Memory B cell (primary cell): ENCODE measurements at regions not wholly inside any gene's neighbourhood (a gene's known extent, or its start where the extent isn't known, plus 50 kb on each side); places are given as distances from the start of the nearest gene placed in this dataset.
"Not testable (repeated sequence)": the region's sequence is repeated elsewhere in the genome, so short reads cannot be mapped to it uniquely, and the experiment has no call there.

ENCODE experiments used
- ATAC-seq: fragments of 150-1000 bp; cut with Tn5 transposase; 2 replicates; pipeline ENCODE4 v1.10.0; 2021; ENCODE audit warnings: low read depth, mild to moderate bottlenecking, moderate library complexity
- DNase-seq, 2 donors: peaks; one replicate each; pipeline ENCODE4 v3.0.0; 2022; ENCODE audit warnings: low spot score in 2 of 2
- H3K27ac Mint-ChIP-seq: one replicate; pipeline ENCODE4 v1.8.0; 2022; ENCODE audit warnings: mild to moderate bottlenecking, moderate library complexity, mixed read lengths
- H3K27me3 Mint-ChIP-seq: one replicate; pipeline ENCODE4 v1.8.0; 2022; ENCODE audit warnings: mixed read lengths
- H3K36me3 Mint-ChIP-seq: one replicate; pipeline ENCODE4 v1.8.0; 2022; ENCODE audit warnings: mild to moderate bottlenecking, mixed read lengths
- H3K4me1 Mint-ChIP-seq: one replicate; pipeline ENCODE4 v1.8.0; 2022; ENCODE audit warnings: mixed read lengths
- H3K4me3 Mint-ChIP-seq: one replicate; pipeline ENCODE4 v1.8.0; 2022; ENCODE audit warnings: mild to moderate bottlenecking, moderate library complexity, mixed read lengths
- H3K9me3 Mint-ChIP-seq: one replicate; pipeline ENCODE4 v1.8.0; 2022; ENCODE audit warnings: mixed read lengths

GRCh38 chr3:140870351-140870750 is 71.3 kb upstream of the SLC25A36 start:
- H3K9me3 Mint-ChIP-seq = no peaks in the 10 kb centered on the region
- no peak for DNase-seq
- H3K27ac Mint-ChIP-seq = no peak overlapping the region
- H3K27me3 Mint-ChIP-seq = peaks cover 9% of the 10 kb centered on the region
- H3K4me1 Mint-ChIP-seq = no peaks in the 10 kb centered on the region
- H3K4me3 Mint-ChIP-seq = no peak overlapping the region
- no peaks in the 10 kb centered on the region for H3K36me3 Mint-ChIP-seq
- no peak for ATAC-seq

- Mint-ChIP-seq H3K4me1 (no peaks in the 10 kb centered on the region), H3K9me3 (no peaks in the 10 kb centered on the region), H3K27me3 (peaks cover 11% of the 10 kb centered on the region), H3K4me3 (no peak overlapping the region), H3K36me3 (no peaks in the 10 kb centered on the region), H3K27ac (no peak overlapping the region)
- no peak for DNase-seq
- no peak for ATAC-seq
Observed at GRCh38 chr3:140871022-140871421, 70.6 kb upstream of the SLC25A36 start.

DNA sequence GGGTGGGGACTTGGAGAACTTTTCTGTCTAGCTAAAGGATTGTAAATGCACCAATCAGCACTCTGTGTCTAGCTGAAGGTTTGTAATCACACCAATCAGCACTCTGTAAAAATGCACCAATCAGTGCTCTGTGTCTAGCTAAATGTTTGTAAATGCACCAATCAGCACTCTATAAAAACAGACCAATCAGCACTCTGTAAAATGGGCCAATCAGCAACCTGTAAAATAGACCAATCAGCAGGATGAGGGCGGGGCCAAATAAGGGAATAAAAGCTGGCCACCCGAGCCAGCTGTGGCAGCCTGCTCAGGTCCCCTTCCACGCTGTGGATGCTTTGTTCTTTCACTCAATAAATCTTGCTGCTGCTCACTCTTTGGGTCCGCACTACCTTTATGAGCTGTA is 69.5 kb upstream of the SLC25A36 start:
- peaks cover 11% of the 10 kb centered on the region for H3K27me3 Mint-ChIP-seq
- H3K27ac Mint-ChIP-seq, DNase-seq, H3K36me3 Mint-ChIP-seq, H3K4me1 Mint-ChIP-seq, H3K9me3 Mint-ChIP-seq, H3K4me3 Mint-ChIP-seq, ATAC-seq: not testable (repeated sequence)

- no peak overlapping the region for H3K4me3 Mint-ChIP-seq
- peaks cover 8% of the 10 kb centered on the region for H3K9me3 Mint-ChIP-seq
- no peak overlapping the region for H3K27ac Mint-ChIP-seq
- no peaks in the 10 kb centered on the region for H3K4me1 Mint-ChIP-seq
- H3K27me3 Mint-ChIP-seq = peaks cover 7% of the 10 kb centered on the region
- H3K36me3 Mint-ChIP-seq = no peaks in the 10 kb centered on the region
- DNase-seq = no peak
- no peak for ATAC-seq
Observed at GRCh38 chr3:140883428-140884040, 58.1 kb upstream of the SLC25A36 start.

DNA sequence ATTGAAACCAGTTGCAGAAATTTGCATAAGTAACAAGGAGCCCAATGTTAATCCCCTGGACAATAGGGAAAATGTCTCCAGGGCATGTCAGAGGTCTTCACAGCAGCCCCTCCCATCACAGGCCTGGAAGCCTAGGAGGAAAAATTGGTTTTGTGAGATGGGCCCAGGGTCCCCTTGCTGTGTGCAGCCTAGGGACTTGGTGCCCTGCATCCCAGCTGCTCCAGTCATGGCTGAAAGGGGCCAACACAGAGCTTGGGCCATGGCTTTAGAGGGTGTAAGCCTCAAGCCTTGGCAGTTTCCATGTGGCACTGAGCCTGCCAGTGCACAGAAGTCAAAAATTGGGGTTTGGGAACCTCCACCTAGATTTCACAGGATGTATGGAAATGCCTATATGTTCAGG is 55.9 kb upstream of the SLC25A36 start:
- not testable (repeated sequence) for ATAC-seq, DNase-seq, H3K4me3 Mint-ChIP-seq, H3K9me3 Mint-ChIP-seq, H3K36me3 Mint-ChIP-seq, H3K4me1 Mint-ChIP-seq, H3K27me3 Mint-ChIP-seq, H3K27ac Mint-ChIP-seq
